IMR-90 (cell line): ENCODE measurements at regions not wholly inside any gene's neighbourhood (a gene's known extent, or its start where the extent isn't known, plus 50 kb on each side); places are given as distances from the start of the nearest gene placed in this dataset.

ENCODE experiments used
- ATAC-seq: fragments of 200-7000 bp; cut with Tn5 transposase; 2 replicates; pipeline ENCODE4 v1.9.1; 2020; ENCODE audit warnings: low read depth, mild to moderate bottlenecking, moderate library complexity
- BruUV-seq: library from RNA; stranded (reverse); fragments of 400-500 nt; replicated peaks from 2 replicates; lab custom pipeline; 2021; lab: Mats Ljungman, UMichigan
- CTCF ChIA-PET: fragments of 300-600 bp; formaldehyde crosslinking; extraction: SDS; loops from one replicate; lab custom pipeline; 2021; ENCODE audit warnings: antibody characterized with exemption; lab: Yijun Ruan, JAX
- POLR2A ChIA-PET: fragments of 300-600 bp; sonication (Branson Sonifier 250); formaldehyde crosslinking; loops from one replicate; lab custom pipeline; 2022; ENCODE audit warnings: antibody characterized with exemption; ENCODE audit not compliant: unreplicated experiment; lab: Charles Lee
- DNase-seq: peaks from one replicate; pipeline ENCODE4 v3.0.0; 2013
- H2AFZ ChIP-seq: replicated peaks from 2 replicates; pipeline ENCODE3; 2013; ENCODE audit warnings: low read length, mild to moderate bottlenecking; ENCODE audit not compliant: poor library complexity
- H2AK5ac ChIP-seq: 2 replicates; pipeline ENCODE4 v1.6.1; 2013; ENCODE audit warnings: low read depth, low read length, inconsistent platforms
- H2AK9ac ChIP-seq: replicated peaks from 2 replicates; pipeline ENCODE3; 2013; ENCODE audit warnings: mild to moderate bottlenecking, low read depth, low read length, moderate library complexity; ENCODE audit not compliant: poor library complexity
- H2BK120ac ChIP-seq: 2 replicates; pipeline ENCODE4 v1.6.1; 2013; ENCODE audit warnings: low read depth, low read length, inconsistent platforms
- H2BK15ac ChIP-seq: 3 replicates; pipeline ENCODE4 v1.6.1; 2013; ENCODE audit warnings: low read depth, low read length, inconsistent platforms
- H2BK20ac ChIP-seq: 2 replicates; pipeline ENCODE4 v1.6.1; 2013; ENCODE audit warnings: low read depth, mild to moderate bottlenecking, inconsistent platforms, low read length, moderate library complexity
- H2BK5ac ChIP-seq: 2 replicates; pipeline ENCODE4 v1.6.1; 2013; ENCODE audit warnings: mild to moderate bottlenecking, low read depth, low read length, inconsistent platforms; ENCODE audit not compliant: poor library complexity, severe bottlenecking
- H3K14ac ChIP-seq: replicated peaks from 2 replicates; pipeline ENCODE4 v1.6.1; 2013; ENCODE audit warnings: low read depth, low read length, inconsistent platforms
- H3K18ac ChIP-seq: 2 replicates; pipeline ENCODE4 v1.6.1; 2013; ENCODE audit warnings: low read depth, low read length, control low read depth
- H3K23ac ChIP-seq: 2 replicates; pipeline ENCODE4 v1.6.1; 2013; ENCODE audit warnings: low read depth, low read length, inconsistent platforms
- H3K27ac ChIP-seq: 2 replicates; pipeline ENCODE4 v1.5.1; 2013; ENCODE audit warnings: mild to moderate bottlenecking, control low read depth, low read length; ENCODE audit not compliant: insufficient read depth
- H3K27me3 ChIP-seq: 2 replicates; pipeline ENCODE4 v1.6.1; 2013; ENCODE audit warnings: low read length; ENCODE audit not compliant: control insufficient read depth, insufficient read depth
- H3K36me3 ChIP-seq: 2 replicates; pipeline ENCODE4 v1.6.1; 2013; ENCODE audit warnings: low read length, mixed read lengths; ENCODE audit not compliant: control insufficient read depth, insufficient read depth
- H3K4ac ChIP-seq: 2 replicates; pipeline ENCODE4 v1.6.1; 2013; ENCODE audit warnings: low read depth, low read length, inconsistent platforms
- H3K4me1 ChIP-seq: 2 replicates; pipeline ENCODE4 v1.6.1; 2013; ENCODE audit warnings: low read length, mixed read lengths; ENCODE audit not compliant: control insufficient read depth, insufficient read depth
- H3K4me2 ChIP-seq: 2 replicates; pipeline ENCODE4 v1.6.1; 2013; ENCODE audit warnings: low read depth, mild to moderate bottlenecking, control low read depth, low read length, moderate library complexity
- H3K4me3 ChIP-seq: 2 replicates; pipeline ENCODE4 v1.5.1; 2013; ENCODE audit warnings: low read depth, mild to moderate bottlenecking, control low read depth, low read length, moderate library complexity; ENCODE audit not compliant: insufficient read depth
- H3K56ac ChIP-seq: 2 replicates; pipeline ENCODE4 v1.6.1; 2013; ENCODE audit warnings: low read length, inconsistent platforms; ENCODE audit not compliant: insufficient read depth; ENCODE audit errors: extremely low read depth
- H3K79me1 ChIP-seq, 2 experiments: 2 replicates each; pipeline ENCODE4 v1.6.1; 2013; ENCODE audit warnings: low read length in 2 of 2, inconsistent platforms in 1 of 2, low read depth in 1 of 2
- H3K9ac ChIP-seq: 2 replicates; pipeline ENCODE4 v1.6.1; 2013; ENCODE audit warnings: low read depth, low read length, control low read depth
- H3K9me1 ChIP-seq: 2 replicates; pipeline ENCODE4 v1.6.1; 2013; ENCODE audit warnings: low read length, inconsistent platforms; ENCODE audit not compliant: insufficient read depth
- H3K9me3 ChIP-seq: 2 replicates; pipeline ENCODE4 v1.6.1; 2013; ENCODE audit warnings: low read length; ENCODE audit not compliant: control insufficient read depth, insufficient read depth
- H4K20me1 ChIP-seq: 2 replicates; pipeline ENCODE4 v1.6.1; 2013; ENCODE audit warnings: low read length, inconsistent platforms; ENCODE audit not compliant: insufficient read depth
- H4K5ac ChIP-seq: 2 replicates; pipeline ENCODE4 v1.6.1; 2013; ENCODE audit warnings: mild to moderate bottlenecking, low read depth, low read length, control low read depth
- H4K8ac ChIP-seq, 2 experiments: 2 replicates each; pipeline ENCODE4 v1.6.1; 2013; ENCODE audit warnings: low read depth in 2 of 2, low read length in 2 of 2, control low read depth in 1 of 2, inconsistent platforms in 1 of 2
- H4K91ac ChIP-seq: 2 replicates; pipeline ENCODE4 v1.6.1; 2013; ENCODE audit warnings: low read depth, low read length, inconsistent platforms; ENCODE audit not compliant: insufficient read depth
- BHLHE40 ChIP-seq: fragments of 150-350 bp; IDR thresholded peaks from 2 replicates; pipeline ENCODE4 v1.6.1; 2016; ENCODE audit warnings: mild to moderate bottlenecking, low read depth, low read length
- FOS ChIP-seq: fragments of 150-350 bp; IDR thresholded peaks from 2 replicates; pipeline ENCODE4 v1.6.1; 2016; ENCODE audit warnings: low read depth, low read length
- MAFK ChIP-seq: IDR thresholded peaks from 2 replicates; pipeline ENCODE4 v1.6.1; 2012; ENCODE audit warnings: low read depth, low read length, improper control_type of control experiment
- POLR2A ChIP-seq: IDR thresholded peaks from 2 replicates; pipeline ENCODE4 v1.6.1; 2012; ENCODE audit warnings: mild to moderate bottlenecking, low read depth, low read length
- RAD21 ChIP-seq: IDR thresholded peaks from 2 replicates; pipeline ENCODE4 v1.6.1; 2012; ENCODE audit warnings: low read length, improper control_type of control experiment
- RCOR1 ChIP-seq: IDR thresholded peaks from 2 replicates; pipeline ENCODE4 v1.6.1; 2012; ENCODE audit warnings: mild to moderate bottlenecking, low read length, improper control_type of control experiment; ENCODE audit not compliant: insufficient replicate concordance
- WGBS, 2 experiments: methylation state at CpG; one replicate each; pipeline versions ENCODE4 v1.1.5 to v1.1.7; 2013; ENCODE audit warnings: missing lambda C conversion rate in 2 of 2; ENCODE audit not compliant: insufficient read length in 1 of 2; ENCODE audit errors: extremely low coverage in 2 of 2; 5-methylcytosine and 5-hydroxymethylcytosine counted together
- dilution Hi-C: fragments of 300-500 bp; cut with HindIII; formaldehyde crosslinking; loops from one replicate; pipeline ENCODE4 v1.14.3; 2018; ENCODE audit warnings: low sequenced_read_pairs; ENCODE audit not compliant: unreplicated experiment
- in situ Hi-C: fragments of 300-500 bp; cut with MboI; formaldehyde crosslinking; loops from 3 replicates; pipeline ENCODE4 v1.14.3; 2019; ENCODE audit warnings: low sequenced_read_pairs, inconsistent platforms, mixed read lengths
- intact Hi-C: fragments of 100-400 bp; cut with micrococcal nuclease; formaldehyde crosslinking; loops from 2 replicates; pipeline ENCODE4 v1.10.0; 2022
- TF ChIP-seq, protein P1 (sequence below): fragments of 150-350 bp; IDR thresholded peaks from 2 replicates; pipeline ENCODE4 v1.6.1; 2017; ENCODE audit warnings: mild to moderate bottlenecking, antibody characterized with exemption, low read length, low read depth
- TF ChIP-seq, protein P2 (sequence below): conservative IDR thresholded peaks from 2 replicates; pipeline ENCODE4 v1.5.1; 2012; ENCODE audit warnings: mild to moderate bottlenecking, low read depth, low read length, improper control_type of control experiment

DNA sequence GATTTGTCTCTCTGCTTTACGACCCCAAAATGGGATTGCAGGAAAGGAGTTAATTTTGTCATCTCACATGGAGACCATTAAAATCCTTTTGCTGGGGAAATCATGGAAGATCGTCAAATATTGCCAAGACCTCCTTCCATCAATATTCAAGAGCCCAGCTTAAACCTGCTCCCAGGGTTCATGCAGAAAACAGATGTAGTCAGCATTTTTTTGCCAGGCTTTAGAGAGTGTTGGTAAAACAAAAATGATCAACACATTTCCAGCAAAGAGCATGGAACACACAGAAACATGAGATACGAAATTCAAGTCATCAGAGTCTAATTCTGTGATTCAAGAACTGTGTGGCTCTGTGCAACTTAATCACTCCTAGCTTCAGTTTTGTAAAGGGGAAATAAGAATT, 118.0 kb upstream of the ATP10A start:
- dilution Hi-C loops: no loop called here
- Histone ChIP-seq H2AFZ (no peak overlapping the region), H3K14ac (no peak overlapping the region), H4K8ac (no peak overlapping the region), H3K27me3 (no peaks in the 10 kb centered on the region; the same call in 1 of the 2 replicates), H3K4me2 (no peak overlapping the region), H4K20me1 (no peaks in the 10 kb centered on the region), H4K5ac (no peak overlapping the region), H3K79me1 (no peaks in the 10 kb centered on the region), H4K91ac (no peak overlapping the region), H3K4ac (no peak overlapping the region), H3K27ac (no peak overlapping the region), H3K4me3 (no peak overlapping the region), H3K23ac (no peak overlapping the region), H3K9me3 (no peaks in the 10 kb centered on the region), H3K4me1 (no peaks in the 10 kb centered on the region), H2BK15ac (no peak overlapping the region), H2BK20ac (no peak overlapping the region), H3K56ac (no peak overlapping the region), H3K36me3 (no peaks in the 10 kb centered on the region), H3K18ac (no peak overlapping the region), H2BK5ac (no peak overlapping the region), H3K9ac (no peak overlapping the region), H2BK120ac (no peak overlapping the region), H2AK9ac (no peak overlapping the region), H2AK5ac (no peak overlapping the region), H3K9me1 (no peaks in the 10 kb centered on the region)
- in situ Hi-C loops: no loop called here
- no peak for ATAC-seq
- CTCF ChIA-PET: no interaction called here
- no CpG with 5 or more reads among the region's 3 CpGs for WGBS, 2 experiments
- peak; percentile 77 for TF ChIP-seq MAFK
- TF ChIP-seq POLR2A: no peak
- TF ChIP-seq RAD21: no peak
- TF ChIP-seq BHLHE40: no peak
- TF ChIP-seq FOS: no peak
- TF ChIP-seq, protein P1, sequence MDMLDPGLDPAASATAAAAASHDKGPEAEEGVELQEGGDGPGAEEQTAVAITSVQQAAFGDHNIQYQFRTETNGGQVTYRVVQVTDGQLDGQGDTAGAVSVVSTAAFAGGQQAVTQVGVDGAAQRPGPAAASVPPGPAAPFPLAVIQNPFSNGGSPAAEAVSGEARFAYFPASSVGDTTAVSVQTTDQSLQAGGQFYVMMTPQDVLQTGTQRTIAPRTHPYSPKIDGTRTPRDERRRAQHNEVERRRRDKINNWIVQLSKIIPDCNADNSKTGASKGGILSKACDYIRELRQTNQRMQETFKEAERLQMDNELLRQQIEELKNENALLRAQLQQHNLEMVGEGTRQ: no peak
- TF ChIP-seq, protein P2, sequence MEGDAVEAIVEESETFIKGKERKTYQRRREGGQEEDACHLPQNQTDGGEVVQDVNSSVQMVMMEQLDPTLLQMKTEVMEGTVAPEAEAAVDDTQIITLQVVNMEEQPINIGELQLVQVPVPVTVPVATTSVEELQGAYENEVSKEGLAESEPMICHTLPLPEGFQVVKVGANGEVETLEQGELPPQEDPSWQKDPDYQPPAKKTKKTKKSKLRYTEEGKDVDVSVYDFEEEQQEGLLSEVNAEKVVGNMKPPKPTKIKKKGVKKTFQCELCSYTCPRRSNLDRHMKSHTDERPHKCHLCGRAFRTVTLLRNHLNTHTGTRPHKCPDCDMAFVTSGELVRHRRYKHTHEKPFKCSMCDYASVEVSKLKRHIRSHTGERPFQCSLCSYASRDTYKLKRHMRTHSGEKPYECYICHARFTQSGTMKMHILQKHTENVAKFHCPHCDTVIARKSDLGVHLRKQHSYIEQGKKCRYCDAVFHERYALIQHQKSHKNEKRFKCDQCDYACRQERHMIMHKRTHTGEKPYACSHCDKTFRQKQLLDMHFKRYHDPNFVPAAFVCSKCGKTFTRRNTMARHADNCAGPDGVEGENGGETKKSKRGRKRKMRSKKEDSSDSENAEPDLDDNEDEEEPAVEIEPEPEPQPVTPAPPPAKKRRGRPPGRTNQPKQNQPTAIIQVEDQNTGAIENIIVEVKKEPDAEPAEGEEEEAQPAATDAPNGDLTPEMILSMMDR: no peak
- TF ChIP-seq RCOR1: no peak
- POLR2A ChIA-PET: no interaction called here
- no peak for DNase-seq
- BruUV-seq: no TSS peak
- intact Hi-C loops: no loop called here
